KBM-7 (cell line): ENCODE measurements at regions not wholly inside any gene's neighbourhood (a gene's known extent, or its start where the extent isn't known, plus 50 kb on each side); places are given as distances from the start of the nearest gene placed in this dataset.
"Not testable (repeated sequence)": the region's sequence is repeated elsewhere in the genome, so short reads cannot be mapped to it uniquely, and the experiment has no call there.

ENCODE experiments used
- DNase-seq: peaks from one replicate; pipeline ENCODE4 v3.0.0-alpha.2; 2015
- in situ Hi-C: fragments of 300-500 bp; cut with MboI; formaldehyde crosslinking; loops from 2 replicates; pipeline ENCODE4 v1.14.3; 2020; ENCODE audit warnings: low sequenced_read_pairs, low pct_unique_long_range_greater_than_20kb, mixed read lengths

DNA sequence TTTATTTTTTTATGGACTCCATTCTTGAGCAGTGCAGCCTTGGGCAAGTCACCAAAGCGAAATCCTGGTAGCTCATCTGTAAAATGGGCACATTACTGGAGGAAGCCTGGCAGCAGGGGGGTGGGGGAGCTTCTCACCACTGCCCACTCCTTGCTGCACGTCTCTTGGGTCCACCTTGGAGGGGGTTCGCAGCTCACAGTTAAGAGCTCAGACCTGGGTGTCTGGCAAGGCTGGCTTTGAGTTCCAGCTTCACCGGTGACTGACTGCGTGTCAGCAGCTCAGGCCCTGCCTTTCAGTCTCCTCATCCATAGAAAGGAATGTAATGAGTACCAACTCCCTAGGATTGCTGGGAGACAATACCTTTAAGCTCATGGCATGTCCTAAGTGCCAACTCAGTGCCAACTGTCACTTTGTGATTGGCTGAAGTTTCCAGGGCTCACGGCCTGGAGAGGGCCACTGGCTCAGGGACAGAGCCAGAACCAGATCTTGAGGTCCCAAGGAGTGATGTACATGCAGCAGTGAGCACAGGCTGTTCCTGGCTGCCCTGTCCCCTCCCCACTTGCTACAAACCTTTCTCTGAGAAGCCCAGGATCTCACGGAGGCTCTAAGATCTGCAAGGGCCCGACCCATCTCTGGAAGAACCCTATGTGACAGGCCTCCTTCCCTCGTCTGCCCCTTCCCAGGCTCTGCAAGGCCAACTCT is 72.9 kb downstream of the C9orf50 start:
- in situ Hi-C loops, result no loop called here
- no peak for DNase-seq

DNA sequence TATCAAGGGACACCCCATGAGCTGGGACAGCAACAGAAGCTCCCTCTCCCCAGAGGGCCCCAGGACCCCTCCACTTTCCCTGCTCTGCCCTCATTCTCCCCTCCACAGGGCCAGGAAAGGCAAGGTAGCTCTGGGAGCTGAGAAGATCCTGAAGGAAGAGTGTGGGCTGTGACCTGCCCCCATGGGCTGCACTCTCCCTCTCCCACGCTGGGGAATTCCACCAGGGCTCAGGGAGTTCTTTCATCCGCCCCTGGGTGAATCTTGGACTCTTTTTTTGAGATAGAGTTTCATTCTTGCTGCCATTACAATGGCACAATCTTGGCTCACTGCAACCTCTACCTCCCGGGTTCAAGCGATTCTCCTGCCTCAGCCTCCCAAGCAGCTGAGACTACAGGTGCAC is 73.8 kb downstream of the C9orf50 start:
- in situ Hi-C loops, result no loop called here
- DNase-seq, result no peak

DNA sequence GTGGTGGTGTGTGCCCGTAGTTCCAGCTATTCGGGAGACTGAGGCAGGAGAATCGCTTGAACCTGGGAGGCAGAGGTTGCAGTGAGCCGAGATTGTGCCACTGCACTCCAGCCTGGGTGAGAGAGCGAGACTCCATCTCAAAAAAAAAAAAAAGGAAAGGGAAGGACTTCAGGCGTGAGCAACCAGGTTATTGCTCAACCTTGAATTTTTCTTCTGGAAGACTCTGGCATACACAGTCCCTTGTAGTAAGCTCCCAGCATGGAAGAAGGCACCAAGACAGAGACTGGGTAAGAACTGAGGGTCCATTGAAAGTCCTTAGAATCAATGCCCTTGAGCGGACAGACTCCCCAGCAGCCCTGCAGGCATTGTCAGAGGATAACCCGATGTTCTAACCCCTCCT is 75.0 kb downstream of the C9orf50 start:
- in situ Hi-C loops, DNase-seq: not testable (repeated sequence)

DNA sequence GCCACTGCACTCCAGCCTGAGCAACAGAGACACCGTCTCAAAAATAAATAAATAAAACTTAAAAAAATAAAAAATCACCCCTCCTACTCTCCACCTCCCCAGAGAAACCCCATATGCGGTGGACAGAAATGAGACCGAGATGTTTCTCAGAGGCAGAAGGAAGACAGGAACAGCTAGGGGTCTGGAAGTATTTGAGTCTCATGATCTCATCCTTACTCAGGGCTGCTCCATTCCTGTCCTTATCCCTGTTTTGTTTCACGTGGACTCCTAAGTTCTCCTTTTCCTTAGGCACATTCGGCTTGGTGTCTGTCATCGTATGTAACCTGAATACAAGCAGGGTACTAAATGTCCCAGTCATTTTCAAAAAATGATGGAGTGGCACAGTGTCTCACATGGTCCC is 76.1 kb downstream of the C9orf50 start:
- no peak for DNase-seq
- in situ Hi-C loops, result no loop called here

DNA sequence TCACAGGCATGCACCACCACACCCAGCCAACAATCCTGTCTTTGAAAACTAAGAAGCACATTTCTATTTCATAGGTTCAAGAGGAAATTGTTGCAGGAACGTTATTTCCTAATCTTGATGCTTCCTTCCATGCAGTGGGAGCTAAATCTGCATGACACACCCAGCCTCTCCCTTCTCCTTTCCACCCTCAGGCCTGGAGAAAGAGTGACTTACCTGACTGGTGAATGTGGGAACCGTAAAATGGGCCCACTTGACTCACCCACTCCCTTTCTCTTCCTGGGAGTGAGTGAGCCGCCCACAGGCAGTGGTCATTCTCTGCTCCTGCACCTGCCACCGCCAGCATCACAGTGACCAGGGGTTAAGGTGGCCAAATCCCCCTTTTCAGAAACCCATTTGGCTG is 78.2 kb downstream of the C9orf50 start:
- DNase-seq, result no peak
- in situ Hi-C loops, result no loop called here

DNA sequence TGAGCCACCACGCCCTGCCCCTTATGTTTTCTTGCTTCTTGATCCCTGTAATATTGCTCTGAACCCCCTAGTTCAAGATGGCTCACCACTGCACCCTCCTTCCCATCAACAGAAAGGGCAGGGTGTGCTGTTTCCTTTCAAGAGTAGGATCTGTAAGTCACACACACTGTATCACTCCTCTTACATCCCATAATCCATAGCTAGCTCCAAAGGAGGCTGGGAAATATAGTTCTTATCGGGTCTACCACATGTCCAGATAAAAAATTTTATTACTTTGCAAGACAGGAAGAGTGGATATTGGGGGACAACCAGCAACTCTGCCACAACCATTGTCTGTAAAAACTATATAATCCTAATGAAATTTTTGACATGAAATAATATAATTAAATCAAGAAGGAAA is 79.6 kb downstream of the C9orf50 start:
- in situ Hi-C loops, result no loop called here
- DNase-seq, result no peak

DNA sequence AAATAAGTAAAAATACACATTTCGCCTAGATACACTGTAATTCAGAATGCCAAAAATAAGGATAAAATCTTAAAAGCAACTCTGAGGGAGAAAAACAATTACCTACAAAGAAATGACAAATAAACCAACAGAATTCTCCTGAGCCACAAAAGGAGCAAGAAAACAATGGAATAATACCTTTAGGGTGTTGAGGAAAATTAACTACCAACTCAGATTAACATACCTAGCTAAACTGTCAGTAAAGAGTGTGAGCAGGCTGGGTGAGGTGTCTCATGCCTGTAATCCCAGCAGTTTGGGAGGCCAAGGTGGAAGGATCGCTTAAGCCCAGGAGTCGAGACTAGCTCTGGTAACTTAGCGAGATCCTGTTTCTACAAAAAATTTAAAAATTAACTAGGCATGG is 81.5 kb downstream of the C9orf50 start:
- in situ Hi-C loops, result no loop called here
- DNase-seq, result no peak

DNA sequence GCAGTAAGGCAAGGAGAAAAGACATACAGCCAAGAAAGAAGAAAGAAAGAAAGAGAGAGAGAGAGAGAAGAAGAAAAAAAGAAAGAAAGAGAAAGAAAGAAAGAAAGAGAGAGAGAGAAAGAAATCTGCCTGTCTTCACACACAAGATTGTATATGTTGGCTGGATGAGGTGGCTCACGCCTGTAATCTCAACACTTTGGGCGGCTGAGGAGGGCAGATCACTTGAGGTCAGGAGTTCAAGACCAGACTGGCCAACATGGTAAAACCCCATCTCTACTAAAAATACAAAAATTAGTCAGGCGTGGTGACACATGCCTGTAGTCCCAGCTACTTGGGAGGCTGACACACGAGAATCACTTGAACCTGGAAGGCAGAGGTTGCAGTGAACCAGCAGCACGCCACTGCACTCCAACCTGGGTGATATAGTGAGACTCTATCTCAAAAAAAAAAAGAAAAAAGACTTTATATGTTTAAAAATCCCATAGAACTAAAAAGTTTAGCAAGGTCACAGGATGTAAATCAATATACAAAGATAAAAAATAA is 89.0 kb downstream of the C9orf50 start:
- in situ Hi-C loops, DNase-seq: not testable (repeated sequence)

DNA sequence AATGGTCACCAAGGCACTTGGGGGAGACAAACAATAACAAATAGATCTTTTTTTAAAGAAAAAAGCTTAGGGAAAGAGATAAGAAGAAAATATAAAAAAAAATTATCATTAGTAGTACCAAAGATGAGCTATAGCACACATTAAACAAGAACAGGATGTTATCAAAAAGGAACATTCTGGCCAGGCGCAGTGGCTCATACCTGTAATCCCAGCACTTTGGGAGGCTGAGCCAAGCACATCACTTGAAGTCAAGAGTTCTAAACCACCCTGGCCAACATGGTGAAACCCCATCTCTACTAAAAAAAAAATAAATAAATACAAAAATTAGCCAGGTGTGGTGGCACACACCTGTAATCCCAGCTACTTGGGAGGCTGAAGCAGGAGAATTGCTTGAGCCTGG is 92.9 kb downstream of the C9orf50 start:
- DNase-seq, in situ Hi-C loops: not testable (repeated sequence)

DNA sequence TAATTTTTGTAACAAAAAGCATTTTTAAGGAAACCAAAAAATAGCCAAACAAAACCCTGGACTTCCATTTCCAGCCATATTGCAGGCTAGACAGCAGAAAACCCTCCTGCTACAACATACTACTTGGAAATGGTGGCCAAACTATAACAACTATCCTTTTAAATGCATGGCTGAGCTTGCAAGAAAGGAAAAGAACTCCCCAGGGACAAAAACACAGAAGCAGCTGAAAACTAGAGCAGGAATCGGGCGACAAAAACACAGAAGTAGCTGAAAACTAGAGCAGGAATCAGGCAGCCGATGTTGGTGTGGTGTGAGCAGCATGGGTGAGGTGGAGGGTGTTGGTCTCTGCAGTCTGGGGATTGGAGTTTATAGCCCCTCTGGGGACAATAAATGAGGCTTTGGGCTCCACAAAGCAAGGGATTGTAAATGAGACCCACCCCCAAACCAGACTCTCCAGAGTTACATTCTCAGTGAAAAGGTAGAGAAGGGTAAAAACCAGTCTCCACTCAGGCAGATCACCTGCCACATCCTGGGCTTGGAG is 95.2 kb downstream of the C9orf50 start:
- DNase-seq, result no peak
- in situ Hi-C loops, result no loop called here

DNA sequence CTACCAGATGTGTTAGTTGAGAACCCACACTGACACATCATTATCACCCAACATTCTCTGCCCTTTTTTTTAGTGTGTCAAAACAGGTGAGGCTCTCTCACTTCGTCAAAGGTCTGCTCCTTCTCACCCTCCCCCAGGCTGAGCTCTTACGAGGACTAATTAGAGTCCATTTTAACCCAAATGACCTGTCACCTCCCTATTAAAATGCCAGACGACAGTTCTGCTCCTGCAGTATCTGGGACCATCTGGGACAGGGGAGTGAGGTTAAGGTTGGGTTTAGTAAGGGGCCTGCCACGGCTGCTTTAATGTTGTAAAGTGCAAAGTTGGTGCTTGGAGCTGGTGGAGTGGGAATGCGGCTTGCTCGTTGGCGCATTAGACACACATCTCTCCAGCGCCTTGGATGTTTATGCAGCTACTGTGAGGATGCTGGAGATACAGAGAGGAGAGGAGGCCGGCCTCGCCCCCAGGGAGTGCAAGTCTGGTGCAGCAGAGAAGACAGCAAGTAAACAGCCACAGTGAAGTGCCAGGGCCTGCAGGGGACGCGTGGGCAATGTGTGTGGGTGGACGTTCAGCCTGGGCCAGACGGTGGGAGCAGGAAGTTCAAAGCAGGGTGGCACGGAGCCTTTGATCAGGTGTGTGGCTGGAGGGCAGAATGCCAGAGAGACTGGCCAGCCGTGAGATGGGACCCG is 96.2 kb downstream of the C9orf50 start:
- in situ Hi-C loops, result no loop called here
- DNase-seq, result no peak

DNA sequence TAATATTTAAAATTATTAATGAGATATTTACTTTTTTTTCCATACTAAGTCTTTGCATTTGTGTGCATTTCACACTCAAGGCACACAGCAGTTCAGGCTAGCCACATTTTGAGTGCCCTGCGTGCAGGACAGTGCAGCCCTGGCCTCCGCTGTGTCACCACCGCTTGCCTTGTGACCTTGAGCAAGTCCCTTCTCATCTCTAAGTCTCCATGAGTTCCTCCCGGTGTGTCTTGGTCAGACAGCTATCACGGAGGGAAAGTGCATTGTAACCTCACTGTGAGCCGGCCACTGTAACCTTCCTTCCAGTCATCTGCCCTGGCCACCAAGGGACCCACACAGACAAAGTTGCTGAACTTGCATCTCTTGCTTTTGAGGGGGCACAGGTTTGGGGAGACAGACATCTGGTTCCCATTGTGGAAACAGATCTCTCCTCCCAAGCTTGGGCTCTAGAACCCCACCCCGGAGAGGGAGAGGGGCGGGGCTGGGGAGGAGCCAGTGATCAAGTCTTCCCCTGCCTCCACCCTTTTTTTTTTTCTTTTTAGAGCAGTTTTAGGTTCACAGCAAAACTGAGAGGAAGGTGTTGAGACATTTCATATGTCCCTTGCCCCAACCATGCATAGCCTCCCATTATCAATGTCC is 96.8 kb downstream of the C9orf50 start:
- no peak for DNase-seq

DNA sequence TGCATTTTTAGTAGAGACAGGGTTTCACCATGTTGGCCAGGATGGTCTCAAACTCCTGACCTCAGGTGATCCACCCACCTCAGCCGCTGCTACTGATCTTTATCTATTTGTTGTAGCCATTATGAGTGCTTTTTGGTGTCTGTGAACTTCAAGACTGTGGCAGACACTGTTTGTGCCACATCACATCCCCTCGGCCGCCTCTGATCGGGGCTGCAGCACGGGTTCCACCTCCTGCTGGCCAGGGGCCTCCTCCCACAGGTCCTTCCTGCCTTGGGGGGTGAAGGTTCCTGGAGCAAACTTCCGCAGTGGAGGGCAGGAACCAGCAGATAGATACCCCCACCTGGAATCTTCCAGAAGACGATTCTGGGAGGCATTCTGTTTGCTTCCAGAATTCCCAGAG is 98.5 kb downstream of the C9orf50 start:
- in situ Hi-C loops, result no loop called here
- no peak for DNase-seq

More for the DNA sequence above, 96.8 kb downstream of the C9orf50 start:
- in situ Hi-C loops, result no loop called here

DNA sequence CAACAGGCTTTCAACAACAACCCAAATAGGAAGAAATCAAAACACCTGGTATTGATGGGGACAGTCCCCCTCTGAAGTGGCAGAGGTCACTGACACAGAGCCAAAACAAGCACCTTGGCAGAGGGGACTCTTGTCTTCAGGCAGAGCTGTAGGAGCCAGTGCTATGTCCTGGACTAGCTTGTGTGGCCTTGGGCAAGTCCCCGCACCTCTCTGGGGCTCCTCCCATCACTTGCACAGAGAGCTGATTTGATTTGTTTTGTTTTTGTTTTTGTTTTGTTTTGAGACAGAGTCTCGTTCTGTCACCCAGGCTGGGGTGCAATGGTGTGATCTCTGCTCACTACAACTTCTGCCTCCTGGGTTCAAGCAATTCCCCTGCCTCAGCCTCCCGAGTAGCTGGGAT is 100.8 kb downstream of the C9orf50 start:
- in situ Hi-C loops, result no loop called here
- no peak for DNase-seq

DNA sequence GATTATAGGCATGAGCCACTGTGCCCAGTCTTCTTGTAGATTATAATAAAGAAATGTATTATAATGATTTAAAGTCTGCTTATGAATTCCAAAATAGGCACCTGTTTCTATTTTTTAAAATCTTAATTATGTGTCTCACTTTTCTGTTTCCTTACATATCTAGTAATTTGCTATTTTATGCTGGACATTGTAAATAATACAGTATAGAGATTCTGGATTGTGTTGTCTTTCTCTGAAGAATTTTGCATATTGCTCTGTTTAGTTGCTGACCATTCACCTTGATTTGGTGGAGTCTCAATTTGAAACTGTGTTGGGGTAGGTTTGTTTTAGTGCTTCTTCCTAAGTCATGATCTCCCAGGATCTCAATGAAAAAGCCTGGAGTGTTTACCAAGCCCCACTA is 102.8 kb downstream of the C9orf50 start:
- DNase-seq, result no peak
- in situ Hi-C loops, result no loop called here

DNA sequence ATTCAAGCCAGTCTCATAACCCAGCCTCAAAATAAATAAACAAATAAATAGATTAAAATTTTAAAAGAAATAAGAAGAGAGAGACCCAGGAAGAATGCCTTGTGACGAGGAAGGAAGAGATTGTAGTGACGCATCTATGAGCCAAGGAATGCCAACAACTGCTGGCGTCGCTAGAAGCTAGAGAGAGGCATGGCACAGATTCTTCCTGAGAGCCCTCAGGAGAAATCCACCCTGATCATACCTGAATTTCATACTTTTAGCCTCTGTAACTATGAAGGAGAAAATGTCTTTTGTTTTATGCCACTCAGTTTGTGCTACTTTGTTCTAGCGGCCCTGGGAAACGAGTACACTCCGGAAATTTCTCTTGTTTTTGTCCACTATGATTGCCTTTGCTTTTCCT is 103.9 kb downstream of the C9orf50 start:
- in situ Hi-C loops, result no loop called here
- DNase-seq, result no peak

DNA sequence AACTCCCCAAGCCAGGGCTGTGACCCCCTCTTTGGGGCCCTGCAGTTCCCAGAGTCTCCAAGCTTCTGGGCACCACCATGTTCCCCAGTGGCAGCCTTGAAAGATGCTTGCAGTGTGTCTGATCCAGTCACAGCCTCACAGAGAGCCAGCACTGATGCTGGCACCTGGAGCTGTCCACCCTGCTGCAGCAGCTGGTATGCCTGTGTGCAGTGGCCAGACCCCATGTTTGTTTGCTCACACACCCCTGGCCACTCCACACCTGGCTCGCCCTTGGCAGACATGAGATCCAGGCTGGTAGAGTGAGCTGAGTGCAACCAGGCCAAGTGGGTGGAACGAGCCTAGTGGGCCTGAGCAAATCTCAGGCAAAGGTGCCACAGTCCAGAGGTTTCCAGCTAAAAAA is 106.0 kb downstream of the C9orf50 start:
- in situ Hi-C loops, result no loop called here
- DNase-seq, result no peak

DNA sequence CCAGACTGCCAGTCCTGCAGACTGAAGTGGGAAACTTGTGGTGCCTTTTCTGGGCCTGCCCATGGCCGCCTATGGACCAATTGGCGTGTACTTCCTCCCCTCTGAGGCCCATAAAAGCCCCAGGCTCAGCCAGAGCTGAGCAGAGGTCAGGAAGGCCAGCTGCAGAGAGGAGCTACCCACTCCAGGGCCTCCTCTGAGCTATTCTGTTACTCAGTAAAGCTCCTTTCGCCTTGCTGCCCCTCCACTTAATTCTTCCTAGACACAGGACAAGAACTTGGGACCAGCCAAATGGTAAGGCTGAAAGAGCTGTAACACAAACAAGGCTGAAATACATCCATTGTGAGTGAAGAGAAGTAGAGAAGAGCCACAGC is 106.4 kb downstream of the C9orf50 start:
- in situ Hi-C loops, result no loop called here
- no peak for DNase-seq

DNA sequence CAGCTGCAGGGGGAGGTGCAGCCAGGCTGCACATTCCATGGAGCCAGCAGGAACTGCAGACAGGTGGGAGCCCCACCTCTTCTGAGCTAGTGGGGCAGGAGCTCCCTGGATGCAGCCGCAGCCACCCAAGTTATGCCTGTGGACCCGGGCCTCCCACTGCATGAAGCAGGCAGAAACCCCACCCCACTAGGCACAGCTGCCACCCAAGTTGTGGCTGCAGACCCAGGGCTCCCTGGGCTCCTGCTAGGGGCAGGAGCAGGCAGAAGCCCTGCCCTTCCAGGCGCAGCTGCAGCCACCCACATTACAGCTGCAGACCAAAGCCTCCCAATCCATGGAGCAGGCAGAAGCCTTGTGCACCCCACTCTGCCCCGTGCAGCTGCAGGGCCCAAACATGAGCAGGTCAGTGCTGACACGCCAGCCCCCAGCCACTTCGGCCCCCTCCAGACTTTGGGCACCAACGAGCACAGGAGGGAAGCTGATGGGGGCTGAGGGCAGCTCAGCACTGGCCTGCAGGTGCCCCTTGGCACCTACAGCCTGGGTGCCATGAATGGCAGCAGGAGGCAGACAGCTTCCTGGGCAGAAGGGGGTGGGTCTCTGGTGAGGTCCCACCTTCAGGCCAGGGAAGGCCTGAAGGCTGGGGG is 106.9 kb downstream of the C9orf50 start:
- DNase-seq, result no peak
- in situ Hi-C loops, result no loop called here

DNA sequence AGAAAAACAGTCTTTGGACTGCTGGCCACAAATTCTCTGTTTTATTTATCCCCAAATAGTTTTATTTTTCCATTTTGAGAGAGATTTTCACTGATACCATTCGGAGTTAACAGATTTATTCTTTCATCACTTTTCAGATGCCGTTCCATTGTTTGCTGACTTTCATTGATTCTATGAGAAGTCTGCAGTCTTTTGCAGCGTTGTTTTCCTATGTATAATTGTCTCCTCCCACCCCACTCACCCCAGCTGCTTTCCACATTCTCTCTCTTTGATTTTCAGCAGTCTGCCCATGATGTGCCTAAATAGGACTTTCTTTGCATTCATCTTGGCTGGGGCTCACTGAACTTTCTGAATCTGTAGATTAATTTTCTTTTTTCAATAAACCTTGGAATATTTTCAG is 107.6 kb downstream of the C9orf50 start:
- no peak for DNase-seq
- in situ Hi-C loops, result no loop called here
